ENCODE measurements at regions not wholly inside any gene's neighbourhood (a gene's known extent, or its start where the extent isn't known, plus 50 kb on each side); places are given as distances from the start of the nearest gene placed in this dataset.

DNA sequence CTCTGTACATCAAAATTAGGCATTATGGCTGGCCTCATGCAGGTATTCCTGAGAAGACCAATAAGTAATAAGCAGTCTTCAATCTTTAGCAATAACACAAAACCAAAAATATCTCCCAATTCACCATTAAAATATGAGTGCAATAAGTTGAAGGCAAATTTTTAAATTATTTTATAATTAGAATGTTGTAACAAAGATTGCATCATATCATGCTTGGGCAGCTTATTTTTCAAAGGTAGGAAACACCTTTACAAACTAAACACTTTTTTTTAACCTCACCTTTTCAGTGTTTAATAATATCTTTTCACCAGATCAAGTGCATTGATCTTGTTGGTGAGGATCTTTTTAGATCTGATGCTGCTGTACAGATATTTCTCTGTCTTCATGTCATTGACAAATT is 592.9 kb upstream of the PITX2 start:
- Mint-ChIP-seq H3K4me3 (no peak overlapping the region), H3K27me3 (ENCODE audit: low read depth) (no peaks in the 10 kb centered on the region), H3K9me3 (no peaks in the 10 kb centered on the region), H3K36me3 (ENCODE audit: low read depth) (no peaks in the 10 kb centered on the region), H3K27ac (no peak overlapping the region), H3K4me1 (peaks cover 41% of the 10 kb centered on the region)
- TF ChIP-seq CTCF (IDR thresholded peaks at IDR 0.05; ENCODE audit: unreplicated experiment in 3 of 3), result no peak

- Mint-ChIP-seq H3K27ac (peak overlapping the region in 2 of 3 experiments; percentile 24 to 35), H3K9me3 (no peaks in the 10 kb centered on the region), H3K36me3 (ENCODE audit: low read depth) (no peaks in the 10 kb centered on the region), H3K4me1 (peaks cover 30% of the 10 kb centered on the region), H3K4me3 (no peak overlapping the region), H3K27me3 (ENCODE audit: low read depth) (no peaks in the 10 kb centered on the region)
- TF ChIP-seq CTCF (IDR thresholded peaks at IDR 0.05; ENCODE audit: unreplicated experiment in 3 of 3), result no peak
These were observed 593.9 kb upstream of the PITX2 start for GRCh38 chr4:111216791-111217190.

- Mint-ChIP-seq H3K27ac (no peak overlapping the region), H3K27me3 (ENCODE audit: low read depth) (no peaks in the 10 kb centered on the region), H3K4me1 (peaks cover 8% of the 10 kb centered on the region), H3K4me3 (no peak overlapping the region), H3K36me3 (ENCODE audit: low read depth) (no peaks in the 10 kb centered on the region), H3K9me3 (no peaks in the 10 kb centered on the region)
- no peak for TF ChIP-seq CTCF (IDR thresholded peaks at IDR 0.05; ENCODE audit: unreplicated experiment in 3 of 3)
These were observed 598.5 kb upstream of the PITX2 start for GRCh38 chr4:111221371-111221770.

DNA sequence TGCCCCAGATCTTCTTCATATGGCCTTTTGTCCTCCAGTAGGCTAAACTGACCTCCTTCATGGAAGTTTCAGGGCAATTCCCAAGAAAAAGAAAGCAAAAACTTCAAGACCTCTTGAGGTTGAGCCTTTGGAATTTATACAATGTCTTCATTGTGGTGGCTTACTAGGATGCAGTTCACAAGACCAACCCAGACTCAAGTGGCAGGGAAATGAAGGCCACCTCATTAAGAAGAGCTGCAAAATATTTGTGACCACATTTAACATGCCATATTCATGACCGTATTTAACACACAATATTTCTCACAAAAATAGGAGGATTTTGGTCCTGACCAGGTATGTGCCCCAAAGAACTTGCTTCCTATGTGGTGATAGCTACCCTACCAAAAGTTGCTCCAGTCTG is 605.5 kb upstream of the PITX2 start:
- Mint-ChIP-seq H3K9me3 (no peaks in the 10 kb centered on the region), H3K27me3 (ENCODE audit: low read depth) (no peaks in the 10 kb centered on the region), H3K4me1 (no peaks in the 10 kb centered on the region), H3K36me3 (ENCODE audit: low read depth) (no peaks in the 10 kb centered on the region), H3K4me3 (no peak overlapping the region), H3K27ac (no peak overlapping the region)
- TF ChIP-seq CTCF (IDR thresholded peaks at IDR 0.05; ENCODE audit: unreplicated experiment in 3 of 3), result no peak

DNA sequence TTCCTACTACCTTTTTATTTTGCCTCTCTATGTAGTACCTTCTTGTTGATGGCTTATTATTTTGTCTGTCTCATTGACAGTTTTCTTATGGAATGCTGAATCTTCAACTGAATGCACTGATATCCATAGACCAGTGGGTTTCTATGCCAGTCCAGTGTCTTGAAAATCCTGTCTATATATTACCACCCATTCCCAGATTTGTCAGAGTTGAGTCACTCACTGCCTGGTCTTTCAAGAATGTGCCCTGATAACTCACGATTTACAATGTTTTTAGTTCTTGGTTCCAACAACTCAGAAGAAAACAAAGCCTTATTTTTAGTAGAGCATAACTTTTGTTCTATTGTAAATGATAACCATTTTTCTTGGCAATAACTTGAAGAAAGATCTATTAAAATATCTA is 606.0 kb upstream of the PITX2 start:
- Mint-ChIP-seq H3K36me3 (ENCODE audit: low read depth) (no peaks in the 10 kb centered on the region), H3K27me3 (ENCODE audit: low read depth) (no peaks in the 10 kb centered on the region), H3K4me1 (no peaks in the 10 kb centered on the region), H3K9me3 (no peaks in the 10 kb centered on the region), H3K4me3 (no peak overlapping the region), H3K27ac (no peak overlapping the region)
- TF ChIP-seq CTCF (IDR thresholded peaks at IDR 0.05; ENCODE audit: unreplicated experiment in 3 of 3), result no peak

DNA sequence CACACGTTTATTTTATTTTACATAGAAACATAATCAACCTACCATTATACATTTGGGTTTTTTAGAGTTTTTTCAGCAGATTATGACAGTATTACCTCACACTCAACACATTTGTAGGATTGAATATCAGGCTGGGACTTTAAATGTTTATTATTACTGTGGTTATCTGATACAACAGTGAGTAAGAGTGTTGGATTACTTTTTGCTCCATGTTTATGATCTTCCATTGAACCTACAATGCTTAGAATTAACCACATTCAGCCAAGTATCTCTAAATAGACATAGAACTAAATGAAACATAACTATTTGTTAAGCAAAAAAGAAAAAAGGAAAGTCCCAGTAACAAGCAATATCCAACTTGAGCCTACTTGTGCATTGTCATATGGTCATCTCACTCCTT is 607.4 kb upstream of the PITX2 start:
- Mint-ChIP-seq H3K4me1 (no peaks in the 10 kb centered on the region), H3K36me3 (ENCODE audit: low read depth) (no peaks in the 10 kb centered on the region)

More for the DNA sequence above, 607.4 kb upstream of the PITX2 start:
- Mint-ChIP-seq H3K9me3 (no peaks in the 10 kb centered on the region), H3K27me3 (ENCODE audit: low read depth) (no peaks in the 10 kb centered on the region), H3K4me3 (no peak overlapping the region), H3K27ac (no peak overlapping the region)
- TF ChIP-seq CTCF (IDR thresholded peaks at IDR 0.05; ENCODE audit: unreplicated experiment in 3 of 3), result no peak
